ENCODE measurements at regions not wholly inside any gene's neighbourhood (a gene's known extent, or its start where the extent isn't known, plus 50 kb on each side); places are given as distances from the start of the nearest gene placed in this dataset.

GRCh38 chr5:36528588-36528987, 77.8 kb upstream of the SLC1A3 start:
- no peak for TF ChIP-seq CTCF (IDR thresholded peaks at IDR 0.05)
- TF ChIP-seq POLR2A (IDR thresholded peaks at IDR 0.05) = no peak

All from tibial nerve (tissue), 3 donors.